Ureter (tissue), 1 donor: ENCODE measurements at regions not wholly inside any gene's neighbourhood (a gene's known extent, or its start where the extent isn't known, plus 50 kb on each side); places are given as distances from the start of the nearest gene placed in this dataset.

Experiments used
- DNase-seq: peaks from one replicate; pipeline ENCODE4 v3.0.0-alpha.2; 2020; ENCODE audit warnings: low spot score
- donor health status: DM: yes; HTN: yes; CAD: no.

DNA sequence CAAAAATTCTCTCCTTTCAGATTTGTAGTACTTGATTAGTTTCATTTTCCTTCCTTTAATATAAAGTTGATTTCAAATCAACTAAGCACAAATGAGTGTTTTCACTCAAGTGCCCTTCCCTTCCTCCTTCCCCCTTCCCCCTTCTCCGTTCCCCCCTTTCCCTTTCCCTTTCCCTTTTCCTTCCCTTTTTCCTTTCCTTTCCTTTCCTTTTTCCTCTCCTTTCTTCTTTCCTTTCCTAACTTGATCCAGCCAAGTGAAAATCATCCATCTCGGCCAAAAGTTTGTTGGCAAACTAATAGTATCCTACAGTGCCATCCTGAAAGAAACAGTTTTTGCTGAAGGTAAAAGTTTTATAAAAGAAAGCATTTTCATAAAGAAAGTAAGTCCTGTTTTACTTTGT lies 85.3 kb upstream of the CD180 start:
- DNase-seq = no peak

DNA sequence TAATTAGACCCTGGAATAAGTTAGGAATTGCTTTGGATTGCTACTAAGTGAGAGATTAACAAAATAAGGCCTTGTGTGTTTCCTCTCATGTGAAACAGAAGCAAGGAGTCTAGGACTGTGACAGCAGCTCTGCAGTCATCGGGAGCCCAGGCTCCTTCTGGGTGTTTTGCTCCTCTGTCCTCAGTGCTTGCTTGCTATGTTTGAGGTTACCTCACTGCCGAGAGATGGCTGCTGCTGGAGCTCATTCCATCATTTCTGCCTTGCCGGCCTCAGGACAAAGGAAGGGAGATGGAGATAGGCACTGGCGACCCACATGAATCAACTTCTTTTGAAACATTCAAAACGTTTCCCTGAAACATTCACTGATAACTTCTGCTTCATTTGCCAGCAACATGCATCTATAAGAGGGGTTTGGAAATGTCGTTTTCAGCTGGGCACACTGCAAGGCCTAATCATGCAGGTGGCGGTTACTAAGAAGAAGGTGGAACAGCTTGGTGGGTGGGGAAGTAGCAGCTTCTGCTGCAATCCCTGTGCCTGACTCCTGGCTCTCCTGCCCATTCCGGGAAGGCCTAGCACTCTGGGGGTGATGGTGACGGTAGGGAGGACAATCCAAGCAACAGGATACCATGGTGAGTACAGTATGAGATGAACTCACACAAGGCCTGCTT lies 77.2 kb upstream of the CD180 start:
- no peak for DNase-seq

- DNase-seq = no peak
Observed at GRCh38 chr5:67272453-67273130, 76.0 kb upstream of the CD180 start.

DNA sequence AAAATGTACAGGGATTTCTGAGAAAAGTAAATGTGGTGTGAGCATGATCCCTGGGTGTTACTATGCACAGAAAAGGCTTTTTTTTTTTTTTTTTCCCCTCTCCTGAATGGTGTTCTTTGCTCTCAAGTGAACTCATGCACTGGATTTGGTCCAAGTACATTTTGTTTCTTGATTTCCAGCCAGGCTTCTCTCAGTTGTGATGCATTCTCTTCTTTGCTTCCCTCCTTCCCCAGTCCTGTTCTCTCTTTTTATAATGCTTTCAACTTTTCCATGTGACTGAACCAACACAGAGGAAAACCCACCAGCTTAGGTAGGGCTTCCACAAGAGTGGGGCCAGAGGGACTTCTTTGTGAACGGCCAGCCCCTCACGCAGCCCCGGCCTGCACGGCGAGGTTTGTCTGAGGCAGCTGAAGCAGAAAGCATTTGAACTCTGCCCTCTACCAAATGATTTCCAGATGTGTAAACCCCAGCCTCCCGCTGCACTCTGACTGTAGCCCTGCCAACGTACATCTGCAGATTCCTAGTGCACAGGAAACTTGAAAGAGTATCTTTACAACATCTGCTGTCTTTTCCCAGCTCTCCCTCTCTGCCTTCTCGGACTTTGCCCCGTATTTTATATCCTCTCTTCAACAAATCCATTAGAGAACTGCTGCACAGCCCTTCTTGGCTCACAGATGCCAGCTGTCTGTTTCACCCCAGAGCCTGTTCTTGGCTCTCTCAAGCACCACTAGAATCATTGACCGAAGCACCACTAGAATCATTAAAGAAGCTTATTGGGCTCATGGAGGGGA lies 71.8 kb upstream of the CD180 start:
- DNase-seq = peak; percentile 84

- DNase-seq = no peak
Observed at GRCh38 chr5:67267512-67268216, 71.1 kb upstream of the CD180 start.

GRCh38 chr5:67266654-67267350 lies 70.2 kb upstream of the CD180 start:
- no peak for DNase-seq

GRCh38 chr5:67265951-67266350 lies 69.4 kb upstream of the CD180 start:
- no peak for DNase-seq

DNA sequence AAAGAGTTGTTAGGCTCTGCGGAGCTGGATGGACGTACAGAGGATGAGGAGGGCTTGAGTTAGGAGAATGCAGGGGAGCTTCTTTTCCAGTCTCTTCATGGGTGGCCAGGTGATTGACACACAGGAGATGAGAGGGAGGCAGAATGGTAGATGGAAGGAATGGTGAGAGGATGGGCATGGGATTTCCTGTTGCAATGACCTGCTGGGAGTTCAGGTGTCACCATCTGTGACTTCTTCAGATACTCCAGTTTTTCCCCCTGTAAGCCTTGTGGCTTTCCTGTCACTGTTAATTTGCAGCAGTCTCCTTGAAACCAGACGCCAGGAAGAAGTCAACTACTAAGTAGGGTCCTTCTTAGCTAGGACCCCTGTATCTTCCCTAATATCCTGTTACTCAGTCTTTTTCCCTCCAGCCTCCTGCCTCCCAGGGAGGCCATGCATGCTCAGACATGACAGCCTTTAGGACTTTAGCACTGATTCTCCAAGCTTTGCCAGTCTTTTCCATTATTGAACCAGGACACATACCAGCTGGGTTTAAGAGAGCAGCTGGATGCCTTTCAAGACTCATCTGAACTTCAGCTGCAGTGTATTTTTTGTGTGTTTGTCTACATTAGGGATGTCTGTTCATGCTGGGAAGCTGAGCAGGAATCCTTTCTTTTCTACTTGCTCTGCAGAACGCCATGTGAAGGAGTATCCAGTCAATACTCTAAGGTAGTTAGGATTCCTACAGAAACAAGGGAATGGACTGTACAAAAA lies 67.2 kb upstream of the CD180 start:
- no peak for DNase-seq

GRCh38 chr5:67262956-67263355 lies 66.4 kb upstream of the CD180 start:
- no peak for DNase-seq

DNA sequence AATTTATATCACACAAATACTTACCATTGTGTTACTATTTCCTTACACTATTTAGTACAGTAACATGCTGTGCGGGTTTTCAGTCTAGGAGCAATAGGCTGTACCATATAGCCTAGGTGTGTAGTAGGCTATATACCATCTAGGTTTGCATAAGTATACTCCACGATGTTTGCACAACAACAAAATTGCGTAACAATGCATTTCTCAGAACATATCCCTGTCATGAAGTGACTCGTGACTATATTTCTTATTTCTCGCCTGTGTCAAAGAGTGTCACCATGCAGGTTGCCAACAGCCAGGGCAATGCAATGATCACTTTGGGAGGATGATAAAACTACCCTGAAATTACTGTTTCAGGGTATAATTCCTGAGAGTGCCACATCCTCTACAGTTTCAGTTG lies 65.6 kb upstream of the CD180 start:
- no peak for DNase-seq

- DNase-seq = no peak
Observed at GRCh38 chr5:67259548-67260215, 63.1 kb upstream of the CD180 start.

DNA sequence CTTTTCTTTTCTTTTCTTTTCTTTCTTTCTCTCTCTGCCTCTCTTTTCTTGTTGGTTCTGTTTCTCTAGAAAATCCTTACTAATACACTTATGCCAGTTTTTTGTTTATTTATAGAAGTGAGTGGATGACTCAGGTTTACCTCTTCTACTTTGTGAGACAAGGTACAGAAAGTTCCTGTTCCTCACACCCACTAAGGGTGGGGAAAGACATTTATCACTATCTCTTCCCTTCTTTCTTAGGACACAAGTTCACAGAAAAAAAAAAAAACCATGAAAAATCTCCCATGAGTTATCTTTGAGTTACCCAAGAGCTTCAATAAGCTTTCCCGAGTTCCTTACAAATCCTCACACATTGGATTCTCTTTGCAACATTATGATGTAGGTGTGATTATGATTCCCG lies 60.9 kb upstream of the CD180 start:
- no peak for DNase-seq

GRCh38 chr5:67257077-67257476 lies 60.5 kb upstream of the CD180 start:
- no peak for DNase-seq

DNA sequence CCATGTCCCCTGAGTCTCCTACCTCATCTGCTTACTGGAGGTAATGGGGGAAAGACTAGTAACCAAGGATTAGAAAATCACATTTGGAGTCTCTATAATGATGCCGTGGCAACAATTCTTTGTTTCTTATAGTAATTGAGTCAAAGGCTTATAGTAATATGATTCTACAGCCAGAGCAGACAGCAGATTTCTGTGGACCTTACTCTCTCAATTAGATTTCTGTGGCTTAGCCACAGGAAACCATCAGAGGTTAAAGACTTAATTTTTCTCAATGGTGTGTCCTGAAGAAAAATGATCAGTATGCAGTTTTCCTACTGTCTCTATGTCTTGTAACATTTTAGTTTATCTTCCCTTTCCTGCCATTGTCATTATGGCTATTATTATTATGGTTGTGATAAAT lies 59.3 kb upstream of the CD180 start:
- no peak for DNase-seq

DNA sequence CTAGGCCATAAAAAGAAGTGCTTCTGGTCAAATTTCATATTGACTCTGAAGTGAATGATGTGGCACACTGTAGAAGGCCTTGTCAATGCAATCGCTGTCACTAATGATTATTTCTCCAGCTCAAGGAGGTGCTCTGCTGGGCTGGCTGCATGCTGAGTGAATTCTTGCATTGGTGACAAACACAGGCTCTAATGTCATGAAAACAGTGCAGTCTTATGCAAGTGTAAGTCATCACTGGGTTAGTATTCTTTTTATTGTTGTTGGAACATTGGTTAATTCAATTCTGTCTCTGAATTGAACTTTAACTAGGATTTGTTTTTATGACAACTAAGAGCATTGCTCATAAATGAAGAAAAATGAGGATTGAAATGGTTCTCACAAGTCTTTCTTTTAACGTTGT lies 57.3 kb upstream of the CD180 start:
- no peak for DNase-seq

DNA sequence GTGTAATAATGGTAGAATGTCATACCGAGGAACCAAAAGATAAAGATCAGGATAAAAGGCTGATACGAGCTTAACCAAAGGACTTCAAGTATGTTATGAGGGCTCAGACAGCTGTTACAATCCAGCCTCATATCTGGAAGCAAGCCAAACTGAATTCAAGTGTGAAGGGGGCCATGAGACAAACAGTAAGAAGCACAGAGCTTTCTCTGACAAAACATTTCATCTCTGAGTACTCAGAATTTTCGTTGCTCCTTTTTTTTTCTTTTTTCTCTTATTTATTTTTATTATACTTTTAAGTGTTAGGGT lies 52.9 kb upstream of the CD180 start:
- no peak for DNase-seq

DNA sequence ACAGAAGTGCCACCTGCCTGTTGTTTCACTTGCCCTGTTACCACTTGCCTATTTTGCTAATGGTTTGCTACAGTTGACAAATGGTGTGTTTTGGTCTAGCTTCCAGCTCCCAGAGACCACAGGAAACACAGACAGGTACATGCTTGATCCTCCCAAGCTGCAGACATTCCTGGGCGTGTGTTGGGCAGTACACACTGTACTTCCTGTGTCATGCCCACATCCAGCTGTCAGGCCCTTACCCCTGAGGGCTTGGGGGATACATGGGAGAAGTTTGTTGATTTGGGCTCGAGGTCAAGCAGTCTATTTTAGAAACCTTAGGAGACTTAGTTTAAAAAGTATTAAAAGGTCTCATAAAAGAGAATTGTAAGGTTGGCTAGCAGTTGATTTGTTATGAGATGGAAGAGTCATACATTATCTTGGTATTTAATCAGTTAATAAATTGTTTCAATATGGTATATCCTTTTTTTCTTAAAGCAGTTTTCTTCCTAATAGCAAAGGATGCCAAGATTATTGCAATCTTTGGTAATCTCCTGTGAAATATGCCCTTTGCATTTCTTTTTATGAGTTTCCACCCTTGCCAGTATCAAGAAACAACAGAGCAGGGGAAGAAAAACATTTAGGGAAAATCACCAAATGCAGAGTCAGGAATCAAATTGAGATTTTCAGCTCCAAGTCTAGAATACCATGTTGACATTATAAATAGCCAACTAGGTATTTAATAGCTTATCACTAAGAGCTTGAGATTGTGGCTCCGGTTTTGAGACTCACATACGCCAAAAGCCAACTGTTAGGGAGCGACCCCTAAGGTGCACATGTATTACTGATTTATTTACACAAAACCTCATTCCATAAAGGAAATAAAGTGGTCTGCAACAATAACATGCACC lies 52.3 kb upstream of the CD180 start:
- DNase-seq = peak; percentile 78

- DNase-seq = no peak
Observed at GRCh38 chr5:67246546-67247268, 50.1 kb upstream of the CD180 start.
